SK-N-MC (cell line): ENCODE measurements at regions not wholly inside any gene's neighbourhood (a gene's known extent, or its start where the extent isn't known, plus 50 kb on each side); places are given as distances from the start of the nearest gene placed in this dataset.

Source experiments
- EZH2 ChIP-seq: fragments of 200-600 bp; sonication (generic); IDR thresholded peaks from one replicate; pipeline ENCODE4 v1.6.1; 2017; ENCODE audit warnings: antibody characterized with exemption
- POLR2AphosphoS5 ChIP-seq: IDR thresholded peaks from 2 replicates; pipeline ENCODE4 v1.6.1; 2012; ENCODE audit warnings: mild to moderate bottlenecking, low read depth, low read length, borderline replicate concordance

DNA sequence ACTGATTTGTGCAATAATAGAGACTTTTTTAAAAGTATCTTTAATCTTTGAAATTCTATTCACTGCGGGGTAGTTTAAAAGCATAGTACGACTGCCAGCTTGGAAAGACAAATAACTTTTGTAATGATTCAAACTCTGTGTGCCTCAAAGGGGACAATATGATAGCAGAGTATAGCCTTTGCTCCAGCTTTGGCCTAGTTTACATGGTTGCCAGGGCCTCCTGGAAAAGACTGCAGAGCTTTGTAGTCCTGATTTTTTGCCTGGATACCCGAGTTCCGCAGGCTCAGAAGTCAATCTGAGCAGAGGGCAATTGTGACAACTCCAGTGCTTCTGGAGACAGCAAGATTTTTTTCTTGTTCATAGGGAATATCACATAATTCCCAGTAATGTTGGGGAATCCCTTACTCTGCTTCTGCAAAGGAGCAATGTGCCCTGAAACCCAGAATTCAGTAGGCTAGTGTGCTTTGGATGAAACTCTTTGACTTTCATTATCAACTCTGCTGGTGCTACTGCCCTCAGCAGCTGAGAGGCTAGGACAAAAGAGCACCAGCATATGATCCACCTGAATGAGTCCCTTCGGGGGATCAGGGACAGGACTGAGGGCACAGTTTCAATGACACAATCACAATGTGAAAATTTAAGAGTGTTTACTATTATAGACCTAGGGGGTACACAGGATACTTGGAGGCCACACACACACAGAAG lies 768.1 kb downstream of the TMEM182 start:
- no peak for TF ChIP-seq EZH2
- TF ChIP-seq POLR2AphosphoS5 = no peak
